NCI-H1092 (cell line): ENCODE measurements at regions not wholly inside any gene's neighbourhood (a gene's known extent, or its start where the extent isn't known, plus 50 kb on each side); places are given as distances from the start of the nearest gene placed in this dataset.
"Not testable (repeated sequence)": the region's sequence is repeated elsewhere in the genome, so short reads cannot be mapped to it uniquely, and the experiment has no call there.

Experiments
- DNase-seq: peaks from one replicate; lab custom pipeline; 2025; lab: John Stamatoyannopoulos, UW

DNA sequence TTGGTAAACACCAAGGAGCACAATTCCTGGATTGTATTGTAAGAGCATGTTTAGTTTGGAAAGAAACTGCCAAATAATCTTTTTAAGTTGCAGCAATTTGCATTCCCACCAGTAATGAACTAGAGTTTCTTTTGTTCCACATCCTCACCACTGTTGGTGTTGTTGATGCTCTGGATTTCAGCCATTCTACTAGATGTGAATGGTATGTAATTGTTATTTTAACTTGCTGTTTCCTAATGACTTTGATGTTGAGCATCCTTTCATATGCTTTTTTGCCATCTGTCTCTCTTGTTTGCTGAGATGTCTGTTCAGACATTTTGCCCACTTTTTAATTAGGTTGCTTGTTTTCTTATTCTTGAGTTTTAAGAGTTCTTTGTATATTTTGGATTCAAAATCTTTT, 1654.1 kb downstream of the GRIK2 start:
- no peak for DNase-seq

DNA sequence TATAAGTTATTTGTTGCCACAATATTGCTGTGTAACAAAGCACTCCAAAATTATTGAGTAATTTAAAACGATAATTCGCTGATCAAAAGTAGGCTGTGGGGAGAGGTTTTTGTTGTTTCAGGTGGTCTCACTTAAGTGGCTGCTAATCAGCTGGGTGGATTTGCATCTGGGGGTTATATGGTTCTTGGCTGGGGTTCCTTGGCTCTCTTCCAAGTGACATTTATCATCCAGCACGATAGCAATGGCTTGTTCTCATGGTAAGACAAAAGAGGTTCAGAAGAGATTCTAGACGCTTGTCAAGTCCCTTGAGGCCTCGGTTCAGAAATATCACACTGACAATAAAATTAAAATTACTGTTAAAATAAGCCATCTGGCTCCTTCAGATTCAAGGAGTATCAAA, 1648.8 kb downstream of the GRIK2 start:
- peak; percentile 55 for DNase-seq

DNA sequence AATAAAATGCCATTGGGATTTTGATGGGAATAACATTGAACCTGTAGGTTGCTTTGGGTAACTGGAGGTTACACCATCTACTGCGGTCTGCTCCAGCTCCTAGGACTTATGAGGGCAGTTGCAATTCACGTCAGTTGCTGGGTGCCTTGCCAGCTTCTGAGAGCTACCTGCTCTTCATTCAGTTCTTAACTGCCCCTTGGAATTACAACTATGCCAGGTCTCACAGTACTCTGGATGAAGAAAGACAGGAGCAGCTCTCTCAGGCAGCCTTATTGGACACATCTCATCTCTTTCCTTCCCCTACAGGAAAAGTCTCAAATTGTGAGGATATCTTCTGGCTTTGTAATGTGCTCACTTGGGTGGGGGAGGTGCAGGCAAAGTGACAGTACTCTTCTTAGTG, 1643.3 kb downstream of the GRIK2 start:
- no peak for DNase-seq

DNA sequence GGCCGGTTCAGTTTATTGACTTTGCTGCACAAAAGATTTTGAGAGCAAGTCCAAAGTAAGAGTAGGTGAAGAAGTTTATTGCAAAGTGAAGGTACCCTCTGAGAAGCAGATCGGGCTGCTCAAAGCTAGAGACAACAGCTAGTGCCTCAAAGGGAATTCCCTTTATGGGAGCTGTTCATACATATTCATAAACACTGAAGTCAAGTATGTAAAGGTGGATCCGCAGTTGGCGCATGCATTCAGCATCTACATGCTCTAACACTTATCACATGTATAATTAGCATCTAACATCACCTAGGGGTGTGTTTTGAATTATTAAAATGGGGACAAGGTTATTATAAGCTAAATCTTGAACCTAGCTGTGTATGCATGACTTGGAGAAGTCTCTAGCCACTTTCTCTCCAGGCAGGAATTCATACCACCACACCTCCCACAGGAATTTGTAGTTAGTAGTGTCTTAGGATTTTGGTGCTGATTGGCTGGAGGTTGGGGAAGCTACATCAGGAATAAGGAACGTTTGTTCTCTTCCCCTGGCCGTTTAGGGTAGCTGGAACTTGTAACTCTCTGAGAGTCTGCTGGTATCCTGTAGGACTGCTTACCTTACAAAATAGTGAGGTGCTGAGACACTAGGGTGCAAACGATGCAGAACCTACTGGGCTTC, 1633.9 kb downstream of the GRIK2 start:
- no peak for DNase-seq

DNA sequence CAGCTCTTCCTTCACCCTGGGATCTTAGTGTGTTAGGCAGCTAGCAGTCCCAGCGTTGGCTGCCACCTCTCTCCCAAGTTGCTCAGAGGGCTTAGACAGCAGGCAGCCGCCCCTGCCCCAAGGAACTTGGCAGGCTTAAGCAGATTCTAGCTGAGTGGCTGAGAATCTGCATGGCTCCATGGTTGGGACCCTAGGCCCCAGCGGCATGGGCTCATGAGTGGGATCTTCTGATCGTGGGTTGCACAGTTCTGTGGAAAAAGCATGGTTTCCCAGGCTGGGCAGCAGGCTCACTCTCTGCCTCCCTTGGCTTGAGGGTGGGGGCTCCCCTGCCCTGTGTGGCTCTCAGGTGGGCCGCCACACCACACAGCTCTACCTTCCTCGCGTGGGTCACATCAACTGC, 1624.9 kb downstream of the GRIK2 start:
- no peak for DNase-seq

DNA sequence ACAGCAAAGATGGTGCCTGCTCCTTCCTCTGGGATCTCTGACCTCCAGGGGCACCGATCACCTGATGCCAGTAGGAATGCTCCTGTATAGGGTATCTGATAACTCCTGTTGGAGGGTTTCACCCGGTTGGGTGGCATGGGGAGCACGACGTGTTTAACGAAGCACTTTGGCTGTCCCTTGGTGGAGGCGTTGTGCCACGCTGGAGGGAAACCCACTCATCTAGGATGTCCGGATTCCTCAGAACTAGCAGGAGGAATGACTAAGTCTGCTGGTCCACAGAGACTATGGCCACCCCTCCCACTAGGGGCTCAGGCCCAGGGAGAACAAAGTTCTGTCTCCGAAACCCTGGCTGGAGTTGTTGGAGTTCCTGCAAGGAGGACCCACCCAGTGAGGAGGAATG, 1624.4 kb downstream of the GRIK2 start:
- no peak for DNase-seq

DNA sequence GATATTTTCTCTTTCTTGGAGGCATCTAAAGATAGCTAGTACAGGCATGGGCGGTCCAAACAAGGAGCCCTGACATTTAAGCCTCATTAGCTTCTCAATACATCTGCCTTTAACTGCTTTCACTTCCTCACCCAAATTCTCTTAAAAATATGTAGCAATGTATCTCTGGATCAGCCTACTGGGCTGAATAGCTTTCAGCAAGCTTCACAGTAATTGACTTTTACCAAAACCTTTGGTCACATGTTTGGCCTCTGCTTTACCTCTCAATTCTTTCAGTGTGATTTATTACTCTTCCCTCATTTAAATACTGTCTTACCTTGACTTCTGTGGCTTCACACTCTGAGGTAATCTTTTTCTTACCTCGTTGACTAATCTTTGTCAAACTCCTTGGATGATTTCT, 1618.1 kb downstream of the GRIK2 start:
- DNase-seq: no peak

DNA sequence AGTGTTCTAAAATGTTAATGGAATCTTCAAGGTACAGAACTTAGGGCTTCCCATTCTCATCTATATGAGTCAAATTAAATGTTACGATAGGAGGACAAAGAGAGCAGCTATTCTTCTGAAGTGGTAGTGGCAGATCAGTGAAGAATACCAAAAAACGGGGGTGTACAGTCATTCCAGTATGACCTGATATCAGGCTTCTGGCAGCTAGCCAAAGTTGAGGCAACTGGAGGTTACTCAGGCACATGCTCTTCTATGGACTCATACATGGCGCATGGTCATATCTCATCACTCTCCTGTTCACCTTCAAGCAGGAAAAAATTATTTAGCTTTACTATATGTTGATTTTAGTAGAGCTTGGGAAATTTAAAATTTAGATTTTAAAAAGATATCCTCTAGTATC, 1608.8 kb downstream of the GRIK2 start:
- no peak for DNase-seq

DNA sequence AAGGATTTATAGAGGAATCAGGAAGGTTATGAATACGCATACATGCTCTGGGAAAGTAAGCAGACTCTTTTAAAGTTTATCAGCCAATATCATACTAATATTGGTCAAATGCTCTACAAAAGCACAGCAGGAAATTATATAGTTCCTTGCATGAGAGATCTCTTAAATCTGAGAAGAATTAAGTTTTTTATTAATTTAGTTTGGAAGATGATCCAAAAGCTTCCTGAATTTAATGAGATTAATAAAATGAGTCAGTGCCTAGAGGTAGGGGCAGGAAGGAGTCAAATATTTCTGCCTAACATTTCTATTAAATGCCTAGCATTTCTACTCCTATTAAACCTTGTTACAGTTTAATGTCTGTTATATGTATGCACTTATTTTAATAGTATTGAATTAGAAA, 1608.2 kb downstream of the GRIK2 start:
- no peak for DNase-seq

DNA sequence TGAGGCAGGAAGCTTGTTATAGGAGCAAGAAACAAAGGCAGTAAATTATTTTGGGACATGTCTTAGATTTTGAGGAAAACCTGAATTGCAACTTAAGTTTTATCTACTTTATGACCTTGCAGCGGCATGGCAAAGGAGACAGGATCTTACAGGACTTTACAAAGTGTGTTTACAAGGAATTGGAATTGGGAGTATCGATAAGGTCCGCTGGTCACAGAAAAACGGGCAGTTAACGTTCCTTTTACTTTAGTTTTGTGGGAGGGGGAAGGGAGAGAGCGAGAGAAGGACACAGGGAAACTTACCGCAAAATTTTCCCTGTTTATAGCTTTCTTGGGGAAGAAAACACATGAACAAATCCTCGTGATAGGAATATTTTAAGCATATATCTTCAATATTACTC, 1607.2 kb downstream of the GRIK2 start:
- no peak for DNase-seq

DNA sequence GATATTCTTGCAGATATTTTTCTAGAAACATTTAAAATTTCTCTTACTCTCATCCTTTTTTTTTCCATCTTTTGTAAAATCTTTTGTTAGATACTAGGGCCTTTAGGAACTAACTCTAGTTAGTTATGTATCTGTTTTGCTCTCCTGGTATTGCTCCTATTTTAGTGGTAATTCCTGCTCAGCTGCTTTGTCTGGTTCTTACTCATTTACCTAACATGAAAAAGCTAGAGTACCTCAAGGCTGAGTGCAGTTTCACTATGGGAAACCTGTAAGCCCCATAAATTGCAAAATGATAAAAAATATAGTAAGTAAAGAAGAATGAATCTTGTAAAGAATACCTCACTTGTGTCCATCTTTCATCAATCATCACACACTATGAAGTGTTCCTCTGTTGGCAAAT, 1602.0 kb downstream of the GRIK2 start:
- no peak for DNase-seq

DNA sequence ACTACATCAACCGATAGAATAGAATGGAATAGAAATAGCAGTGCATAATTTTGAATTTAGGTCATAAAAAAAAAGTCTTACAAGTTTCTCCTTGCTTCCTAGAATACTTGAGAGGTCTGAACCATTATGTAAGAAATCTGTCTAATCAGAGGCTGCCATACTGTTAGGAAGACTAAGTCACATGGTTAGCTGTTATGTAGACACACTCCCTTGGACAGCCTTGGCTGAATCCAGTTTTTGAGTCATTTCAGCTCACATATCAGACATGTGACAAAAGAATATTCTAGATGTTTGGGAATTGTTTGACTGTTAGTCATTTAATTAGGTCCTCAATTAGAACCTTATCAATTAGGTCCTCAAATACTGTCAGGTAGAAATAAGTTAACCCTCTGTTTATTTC, 1601.4 kb downstream of the GRIK2 start:
- no peak for DNase-seq

DNA sequence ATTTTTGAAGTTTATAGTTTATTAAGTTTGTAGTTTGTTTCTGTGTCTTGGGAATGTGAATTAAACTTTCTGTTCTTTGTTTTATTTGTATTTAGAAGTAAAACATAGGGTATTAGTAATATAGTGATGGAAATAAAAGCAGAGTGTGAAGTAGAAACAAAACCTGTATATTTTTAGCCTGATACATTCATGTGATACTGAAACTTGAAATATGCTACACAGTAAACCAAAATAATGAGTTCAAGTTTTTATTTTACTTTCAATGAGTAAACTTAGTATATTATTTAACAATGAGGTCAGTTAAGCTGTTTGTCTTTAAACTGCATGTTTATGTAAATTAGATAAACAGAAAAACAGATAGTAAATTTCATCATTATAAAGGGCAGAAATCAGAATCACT, 1592.6 kb downstream of the GRIK2 start:
- no peak for DNase-seq

DNA sequence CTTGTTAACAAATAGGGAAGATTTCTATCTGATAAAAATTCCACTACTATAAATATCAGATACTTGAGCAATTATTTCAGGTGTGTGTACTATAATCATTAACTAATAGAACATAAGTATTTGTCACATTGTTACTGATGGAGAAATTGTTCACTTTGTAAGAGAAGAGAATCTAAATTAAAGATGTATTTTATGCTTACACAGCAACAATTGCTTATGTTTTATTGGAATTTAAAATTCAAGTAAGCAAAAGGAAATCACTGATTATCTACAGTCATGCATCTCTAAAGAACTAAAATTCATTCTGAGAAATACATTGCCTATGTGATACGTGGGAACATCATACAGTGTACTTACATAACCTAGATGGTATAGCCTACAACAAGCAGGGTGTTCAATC, 1590.8 kb downstream of the GRIK2 start:
- no peak for DNase-seq

DNA sequence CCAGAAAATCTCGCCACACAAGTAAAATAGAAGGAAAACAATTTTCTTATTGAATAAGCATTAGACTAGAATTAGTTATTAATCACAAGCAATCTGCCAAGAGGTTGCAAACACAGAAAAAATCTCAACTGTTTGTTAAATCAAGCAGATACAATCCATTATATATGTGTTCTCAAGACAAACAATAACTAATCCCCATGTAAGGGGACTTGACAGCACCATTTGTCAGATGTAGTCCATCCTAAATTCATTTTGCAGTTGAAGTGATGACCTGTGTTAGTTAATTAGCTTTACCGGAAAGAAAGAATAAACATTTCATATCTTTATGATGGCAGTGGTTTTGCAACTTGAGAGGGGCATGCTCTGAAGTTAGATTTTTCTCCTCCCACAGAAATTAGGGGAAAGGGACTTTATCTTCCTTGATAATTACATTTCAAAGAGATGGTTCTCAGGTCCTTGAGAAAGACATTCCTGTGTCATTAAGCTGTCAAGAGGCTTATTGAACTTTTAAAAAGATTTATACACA, 1588.0 kb downstream of the GRIK2 start:
- DNase-seq: no peak

DNA sequence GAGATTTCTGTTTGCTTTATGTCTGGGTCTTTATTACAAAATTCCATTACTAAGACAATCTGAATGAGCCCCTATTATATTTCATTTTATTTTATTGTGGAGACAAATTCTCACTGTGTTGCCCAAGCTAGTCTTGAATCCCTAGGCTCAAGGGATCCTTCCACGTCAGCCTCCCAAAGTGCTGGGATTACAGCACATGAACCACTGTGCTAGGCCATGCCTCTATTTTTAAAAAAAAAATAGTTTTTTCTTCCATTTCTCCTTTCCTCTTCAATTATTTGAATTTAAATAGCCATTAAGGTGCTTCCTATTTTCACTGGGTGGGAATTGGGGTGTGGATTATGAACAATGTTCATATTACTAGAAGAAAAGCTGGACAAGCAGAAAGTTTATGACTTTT, 1587.4 kb downstream of the GRIK2 start:
- no peak for DNase-seq

DNA sequence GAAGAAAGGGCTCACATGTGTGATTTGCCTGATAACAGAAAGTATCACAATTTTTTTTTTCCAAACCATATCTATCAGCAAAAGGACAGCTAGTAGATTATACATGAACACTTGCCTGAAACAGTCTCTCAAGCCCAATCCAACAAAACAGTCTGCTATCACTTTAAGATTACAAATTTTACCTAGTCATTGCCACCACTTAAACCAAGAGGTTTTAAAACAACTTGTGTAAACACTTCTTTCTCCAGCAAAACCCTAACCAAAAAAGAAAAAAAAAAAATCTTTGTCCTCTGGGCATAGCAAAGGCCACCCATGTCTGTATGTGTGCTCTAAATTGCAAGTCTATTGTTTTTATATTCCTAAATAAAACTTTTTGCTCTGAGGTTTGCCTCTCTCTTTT, 1568.4 kb downstream of the GRIK2 start:
- DNase-seq: no peak

DNA sequence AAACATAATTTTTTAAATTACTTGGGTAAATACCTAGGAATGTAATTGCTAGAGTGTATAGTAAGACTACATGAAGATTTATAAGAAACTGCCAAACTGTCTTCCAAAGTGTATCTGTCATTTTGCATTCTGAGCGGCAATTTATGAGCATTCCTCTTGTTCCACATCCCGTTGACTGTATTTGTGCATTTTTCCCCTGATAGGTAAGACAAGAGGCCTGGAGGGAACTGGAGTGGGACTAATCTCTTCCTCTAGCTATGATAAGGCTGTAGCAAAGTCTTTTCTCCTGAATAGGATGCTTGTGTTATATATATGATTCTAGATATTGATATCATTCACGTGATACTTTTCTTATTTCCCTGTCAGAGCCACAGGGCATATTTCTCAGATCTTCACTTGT, 1557.5 kb downstream of the GRIK2 start:
- no peak for DNase-seq

DNA sequence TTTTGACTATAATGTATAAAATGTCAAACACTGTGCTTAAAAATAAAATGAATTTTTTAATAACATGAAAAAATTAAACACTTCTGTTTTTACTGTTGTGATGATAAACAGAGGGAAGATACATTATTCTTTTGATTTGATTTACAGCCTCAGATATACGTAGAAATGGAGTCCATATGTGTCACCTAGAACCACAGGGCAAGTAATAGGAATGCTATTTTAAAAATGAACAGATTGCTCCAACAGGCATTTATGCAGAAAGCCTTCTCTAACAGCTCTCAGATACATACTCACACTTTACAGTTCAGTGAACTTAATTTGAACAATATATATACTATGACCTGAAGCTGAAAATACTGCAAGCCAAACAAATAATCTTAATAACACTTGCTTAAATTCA, 1551.0 kb downstream of the GRIK2 start:
- DNase-seq: no peak

DNA sequence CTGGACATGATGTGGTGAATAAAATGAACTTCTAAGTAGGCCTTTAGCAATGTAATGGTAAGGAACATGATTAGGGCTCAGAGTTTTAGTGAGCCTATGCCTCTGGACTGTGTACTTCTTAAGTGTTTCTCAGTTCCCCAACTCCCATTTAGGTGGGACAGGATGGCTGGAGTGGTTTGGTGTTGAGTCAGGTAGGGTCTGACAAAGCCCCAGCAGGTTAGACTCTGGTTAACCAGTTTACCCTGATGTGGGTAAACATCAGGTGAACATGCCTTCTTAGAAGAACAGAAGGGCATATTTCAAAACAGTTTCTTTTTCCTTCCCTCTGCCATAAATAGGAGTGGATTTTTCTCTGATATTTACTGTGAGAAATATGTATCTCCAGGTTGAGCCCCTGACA, 1548.7 kb downstream of the GRIK2 start:
- DNase-seq: no peak

DNA sequence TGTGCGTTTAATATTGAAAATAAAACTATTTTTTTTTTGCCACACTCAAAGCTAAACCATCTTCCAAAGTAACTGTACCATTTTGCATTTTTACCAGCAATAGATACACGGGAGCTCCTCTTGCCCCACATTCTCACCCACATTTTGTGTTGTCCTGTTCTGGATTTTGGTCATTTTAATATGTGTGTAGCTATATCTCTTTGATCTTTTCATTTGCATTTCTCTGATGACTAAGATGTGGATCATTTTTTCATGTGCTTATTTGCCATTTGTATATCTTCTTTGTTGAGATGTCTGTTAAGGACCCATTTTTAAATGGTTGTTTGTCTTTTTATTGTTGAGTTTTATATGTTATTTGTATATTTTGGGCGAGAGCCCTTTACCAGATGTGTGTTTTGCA, 1543.5 kb downstream of the GRIK2 start:
- no peak for DNase-seq

DNA sequence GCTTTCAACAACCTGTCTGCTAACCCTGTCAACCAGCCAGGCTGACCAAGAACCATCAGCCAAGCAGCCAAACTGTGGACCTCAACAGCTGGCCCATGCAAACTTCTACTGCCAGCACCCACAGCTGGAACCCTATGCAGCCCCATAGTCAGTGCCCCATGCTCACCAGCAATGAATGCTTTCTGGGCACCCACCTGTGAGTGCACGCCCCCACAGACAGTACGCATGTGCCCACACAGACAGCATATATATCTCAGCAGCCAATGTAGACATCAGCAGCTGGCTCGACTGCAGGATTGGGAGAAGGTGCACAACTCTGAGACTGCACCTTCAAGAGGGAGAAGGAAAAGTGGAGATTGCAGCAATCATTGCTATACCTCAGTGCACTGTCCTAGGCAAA, 1534.6 kb downstream of the GRIK2 start:
- no peak for DNase-seq

DNA sequence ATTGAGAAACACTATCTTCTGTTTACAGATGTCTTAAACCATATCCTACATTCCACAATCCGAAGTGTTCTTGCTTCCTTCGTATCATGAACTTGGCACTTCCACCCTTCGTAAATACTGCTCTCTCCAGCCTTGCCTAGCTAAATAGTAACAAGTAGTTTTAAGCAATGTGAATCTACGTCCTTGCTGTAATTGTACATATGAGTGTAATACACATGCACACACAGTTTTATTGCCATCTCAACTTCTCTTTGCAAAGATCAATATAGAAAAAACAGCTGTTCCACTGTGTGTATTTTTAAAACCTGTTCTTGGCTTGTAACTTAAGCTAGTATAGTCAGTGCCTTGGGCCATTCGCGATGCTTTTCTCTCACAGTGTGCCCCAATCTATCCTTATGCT, 1524.7 kb downstream of the GRIK2 start:
- no peak for DNase-seq

DNA sequence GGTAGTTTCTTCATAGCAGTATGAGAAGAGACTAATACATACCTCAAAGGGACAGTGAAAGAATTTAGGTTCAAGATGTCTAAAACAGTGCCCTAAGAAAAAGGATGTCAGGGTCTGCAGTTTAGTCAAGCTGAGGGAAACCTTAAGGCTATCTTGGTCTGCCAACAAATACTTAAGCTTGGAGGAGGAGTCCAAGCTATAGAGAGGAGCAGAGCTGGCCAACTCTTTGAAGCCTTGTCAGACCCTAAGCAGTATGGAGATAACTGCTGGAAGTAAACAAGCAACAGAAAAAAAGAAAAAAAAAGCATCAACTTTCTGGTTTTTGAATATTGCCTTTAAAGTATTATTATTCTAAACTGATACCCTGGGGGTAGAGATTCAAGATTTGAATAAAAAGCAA, 1518.1 kb downstream of the GRIK2 start:
- no peak for DNase-seq

DNA sequence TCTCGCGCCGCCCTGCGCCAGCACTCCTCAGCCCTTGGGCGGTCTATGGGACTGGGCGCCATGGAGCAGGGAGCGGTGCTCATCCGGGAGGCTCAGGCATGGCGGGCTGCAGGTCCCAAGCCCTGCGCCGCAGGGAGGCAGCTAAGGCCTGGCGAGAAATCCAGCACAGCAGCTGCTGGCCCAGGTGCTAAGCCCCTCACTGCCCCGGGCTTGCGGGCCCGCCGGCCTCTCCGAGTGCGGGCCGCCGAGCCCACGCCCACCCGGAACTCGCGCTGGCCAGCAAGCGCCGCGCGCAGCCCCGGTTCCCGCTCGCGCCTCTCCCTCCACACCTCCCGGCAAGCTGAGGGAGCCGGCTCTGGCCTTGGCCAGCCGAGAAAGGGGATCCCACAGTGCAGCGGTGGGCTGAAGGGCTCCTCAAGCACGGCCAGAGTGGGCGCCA, 1517.2 kb downstream of the GRIK2 start:
- DNase-seq: not testable (repeated sequence)
